ENCODE measurements at regions not wholly inside any gene's neighbourhood (a gene's known extent, or its start where the extent isn't known, plus 50 kb on each side); places are given as distances from the start of the nearest gene placed in this dataset.

- no peak for DNase-seq
- intact Hi-C loops (cut with DNase I): no loop called here
Observed at GRCh38 chr9:85289142-85289541, 452.6 kb downstream of the AGTPBP1 start.

GRCh38 chr9:85283421-85283820 lies 458.3 kb downstream of the AGTPBP1 start:
- intact Hi-C loops (cut with DNase I): no loop called here
- no peak for DNase-seq
- ATAC-seq (ENCODE audit: poor library complexity): no peak

More at GRCh38 chr9:85289142-85289541, 452.6 kb downstream of the AGTPBP1 start:
- ATAC-seq (ENCODE audit: poor library complexity): no peak

GRCh38 chr9:85278769-85279168 lies 463.0 kb downstream of the AGTPBP1 start:
- no peak for DNase-seq
- ATAC-seq (ENCODE audit: poor library complexity): no peak
- intact Hi-C loops (cut with DNase I): no loop called here

GRCh38 chr9:85276741-85277140 lies 465.0 kb downstream of the AGTPBP1 start:
- intact Hi-C loops (cut with DNase I): no loop called here
- no peak for DNase-seq
- ATAC-seq (ENCODE audit: poor library complexity): no peak

- DNase-seq (no peak), ATAC-seq (ENCODE audit: poor library complexity) (no peak)
- intact Hi-C loops (cut with DNase I): loop anchor here (10.0 kb wide), 1 partner anchor 575 kb away; no protein-coding TSS in a partner anchor
Observed at GRCh38 chr9:85269811-85270210, 471.9 kb downstream of the AGTPBP1 start.

GRCh38 chr9:85268131-85268530 lies 473.6 kb downstream of the AGTPBP1 start:
- ATAC-seq (ENCODE audit: poor library complexity): no peak
- intact Hi-C loops (cut with DNase I): loop anchor here (10.0 kb wide), 1 partner anchor 573 kb away; no protein-coding TSS in a partner anchor
- no peak for DNase-seq

- no peak for ATAC-seq (ENCODE audit: poor library complexity)
- no peak for DNase-seq
- intact Hi-C loops (cut with DNase I): loop anchor here (10.0 kb wide), 1 partner anchor 570 kb away; no protein-coding TSS in a partner anchor
Observed at GRCh38 chr9:85264695-85265094, 477.1 kb downstream of the AGTPBP1 start.

- DNase-seq: no peak
- ATAC-seq (ENCODE audit: poor library complexity): no peak
- intact Hi-C loops (cut with DNase I): loop anchor here (10.0 kb wide), 1 partner anchor 568 kb away; no protein-coding TSS in a partner anchor
Observed at GRCh38 chr9:85263288-85263687, 478.5 kb downstream of the AGTPBP1 start.

- DNase-seq (no peak), ATAC-seq (ENCODE audit: poor library complexity) (no peak)
- intact Hi-C loops (cut with DNase I): loop anchor here (10.0 kb wide), 1 partner anchor 568 kb away; no protein-coding TSS in a partner anchor
Observed at GRCh38 chr9:85262333-85262732, 479.4 kb downstream of the AGTPBP1 start.

- DNase-seq (no peak), ATAC-seq (ENCODE audit: poor library complexity) (no peak)
- intact Hi-C loops (cut with DNase I): loop anchor here (10.0 kb wide), 1 partner anchor 566 kb away; no protein-coding TSS in a partner anchor
Observed at GRCh38 chr9:85260275-85260845, 481.4 kb downstream of the AGTPBP1 start.

- DNase-seq: peak; percentile 49
- peak; percentile 91 for ATAC-seq (ENCODE audit: poor library complexity)
- intact Hi-C loops (cut with DNase I): no loop called here
Observed at GRCh38 chr9:85258823-85259370, 482.9 kb downstream of the AGTPBP1 start.

GRCh38 chr9:85258236-85258635 lies 483.5 kb downstream of the AGTPBP1 start:
- no peak for ATAC-seq (ENCODE audit: poor library complexity)
- intact Hi-C loops (cut with DNase I): no loop called here
- no peak for DNase-seq

GRCh38 chr9:85249313-85249621 lies 492.5 kb downstream of the AGTPBP1 start:
- intact Hi-C loops (cut with DNase I): no loop called here
- no peak for ATAC-seq (ENCODE audit: poor library complexity)
- DNase-seq: no peak

- ATAC-seq (ENCODE audit: poor library complexity) (no peak), DNase-seq (no peak)
- intact Hi-C loops (cut with DNase I): no loop called here
Observed at GRCh38 chr9:85248514-85249312, 493.0 kb downstream of the AGTPBP1 start.

- intact Hi-C loops (cut with DNase I): no loop called here
- ATAC-seq (ENCODE audit: poor library complexity): no peak
Observed at GRCh38 chr9:85246541-85246940, 495.2 kb downstream of the AGTPBP1 start.

GRCh38 chr9:85244856-85245255 lies 496.9 kb downstream of the AGTPBP1 start:
- intact Hi-C loops (cut with DNase I): no loop called here
- ATAC-seq (ENCODE audit: poor library complexity) (no peak), DNase-seq (no peak)

More at GRCh38 chr9:85246541-85246940, 495.2 kb downstream of the AGTPBP1 start:
- DNase-seq: no peak

- DNase-seq: no peak
- ATAC-seq (ENCODE audit: poor library complexity): no peak
- intact Hi-C loops (cut with DNase I): no loop called here
Observed at GRCh38 chr9:85243977-85244376, 497.8 kb downstream of the AGTPBP1 start.

GRCh38 chr9:85237478-85237877 lies 504.3 kb downstream of the AGTPBP1 start:
- ATAC-seq (ENCODE audit: poor library complexity): no peak
- DNase-seq: no peak
- intact Hi-C loops (cut with DNase I): no loop called here

- no peak for ATAC-seq (ENCODE audit: poor library complexity)
- intact Hi-C loops (cut with DNase I): no loop called here
- DNase-seq: no peak
Observed at GRCh38 chr9:85230081-85230480, 511.7 kb downstream of the AGTPBP1 start.

Data from Right ventricle myocardium superior (tissue), 1 donor.